ENCODE measurements at regions not wholly inside any gene's neighbourhood (a gene's known extent, or its start where the extent isn't known, plus 50 kb on each side); places are given as distances from the start of the nearest gene placed in this dataset.

DNA sequence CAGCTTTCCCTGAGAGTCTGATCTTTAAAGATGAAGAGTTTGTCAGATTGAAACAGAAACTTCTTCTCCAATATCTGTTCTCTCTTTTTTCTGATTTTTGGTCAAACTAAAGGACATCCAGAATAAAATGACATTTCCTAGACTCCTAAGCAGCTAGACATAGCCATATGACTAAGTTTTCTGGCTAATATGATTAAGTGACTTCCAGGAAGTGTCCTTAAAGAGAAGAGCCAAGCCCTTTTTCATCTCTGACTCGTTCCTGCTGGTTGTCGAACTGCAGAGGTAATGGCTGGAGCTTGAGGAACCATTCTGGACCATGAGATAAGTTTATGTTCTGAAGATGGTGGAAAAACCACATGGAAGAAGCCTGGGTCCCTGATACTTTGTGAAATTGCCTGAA lies 546.0 kb downstream of the BCOR start:
- no peak overlapping the region for H3K56ac ChIP-seq (ENCODE audit: insufficient read length, low read depth, low read length)
- Mint-ChIP-seq H3K27ac (no peak overlapping the region), H3K27me3 (ENCODE audit: low read depth) (peaks cover 7% of the 10 kb centered on the region), H3K9me3 (peaks cover 66 to 69% of the 10 kb centered on the region in 2 experiments), H3K4me1 (no peaks in the 10 kb centered on the region), H3K4me3 (no peak overlapping the region), H3K36me3 (ENCODE audit: insufficient read depth in 1 of 3, low read depth in 3 of 3) (peaks cover 2 to 14% (median 9%) of the 10 kb centered on the region in 3 experiments; a peak in 6 of 7 replicates)
- H4K20me1 ChIP-seq (ENCODE audit: control insufficient read depth, insufficient read depth, insufficient read length): no peaks in the 10 kb centered on the region
- no peak overlapping the region for H2AK5ac ChIP-seq (ENCODE audit: insufficient read length, low read length)
- H3K27me3 ChIP-seq (ENCODE audit: insufficient read depth, low read length): no peaks in the 10 kb centered on the region
- H3K23ac ChIP-seq (ENCODE audit: insufficient read length, low read depth, low read length): no peak overlapping the region
- H3K23me2 ChIP-seq (ENCODE audit: insufficient read length, low read depth, low read length, poor library complexity, severe bottlenecking): no peaks in the 10 kb centered on the region
- no peak overlapping the region for H4K5ac ChIP-seq (ENCODE audit: insufficient read length, low read depth, low read length)
- H3K9me3 ChIP-seq (ENCODE audit: control insufficient read depth, low read depth, low read length): no peaks in the 10 kb centered on the region
- no peak overlapping the region for H2BK12ac ChIP-seq (ENCODE audit: insufficient read length, low read depth, low read length)
- H3T11ph ChIP-seq (ENCODE audit: low read length): no peak overlapping the region
- no peaks in the 10 kb centered on the region for H3K79me1 ChIP-seq (ENCODE audit: insufficient read depth, low read depth, low read length, poor library complexity, severe bottlenecking)
- no peak overlapping the region for H2AFZ ChIP-seq (ENCODE audit: low read length)
- WGBS (ENCODE audit: extremely low coverage, insufficient read length, low lambda C conversion rate): no CpG with 5 or more reads among the region's 2 CpGs
- H3K79me2 ChIP-seq (ENCODE audit: insufficient read depth, low read length): no peaks in the 10 kb centered on the region
- H3K18ac ChIP-seq (ENCODE audit: insufficient read length, low read depth, low read length): no peak overlapping the region
- no peak overlapping the region for H3K4ac ChIP-seq (ENCODE audit: low read depth, low read length)
- H2BK120ac ChIP-seq (ENCODE audit: low read depth, low read length, poor library complexity, severe bottlenecking): no peak overlapping the region
- H2BK5ac ChIP-seq (ENCODE audit: insufficient read length, low read length): no peak overlapping the region
- no peak overlapping the region for H3K4me2 ChIP-seq (ENCODE audit: insufficient read depth, insufficient read length, low read length)
- H3K14ac ChIP-seq (ENCODE audit: insufficient read depth, low read length): no peak overlapping the region
- H2BK20ac ChIP-seq (ENCODE audit: low read depth, low read length, poor library complexity, severe bottlenecking): no peak overlapping the region
- H2BK15ac ChIP-seq (ENCODE audit: low read depth, low read length): no peak overlapping the region
- H3K4me1 ChIP-seq (ENCODE audit: insufficient read depth, low read length): no peaks in the 10 kb centered on the region
- no peak overlapping the region for H4K8ac ChIP-seq (replicated peaks; ENCODE audit: insufficient read length, low read depth, low read length)
- no peak overlapping the region for H3K27ac ChIP-seq (ENCODE audit: insufficient read length, low read depth, low read length)
- no peak overlapping the region for H4K91ac ChIP-seq (ENCODE audit: insufficient read length, low read depth, low read length)
- DNase-seq: no peak
- TF ChIP-seq, protein P1, sequence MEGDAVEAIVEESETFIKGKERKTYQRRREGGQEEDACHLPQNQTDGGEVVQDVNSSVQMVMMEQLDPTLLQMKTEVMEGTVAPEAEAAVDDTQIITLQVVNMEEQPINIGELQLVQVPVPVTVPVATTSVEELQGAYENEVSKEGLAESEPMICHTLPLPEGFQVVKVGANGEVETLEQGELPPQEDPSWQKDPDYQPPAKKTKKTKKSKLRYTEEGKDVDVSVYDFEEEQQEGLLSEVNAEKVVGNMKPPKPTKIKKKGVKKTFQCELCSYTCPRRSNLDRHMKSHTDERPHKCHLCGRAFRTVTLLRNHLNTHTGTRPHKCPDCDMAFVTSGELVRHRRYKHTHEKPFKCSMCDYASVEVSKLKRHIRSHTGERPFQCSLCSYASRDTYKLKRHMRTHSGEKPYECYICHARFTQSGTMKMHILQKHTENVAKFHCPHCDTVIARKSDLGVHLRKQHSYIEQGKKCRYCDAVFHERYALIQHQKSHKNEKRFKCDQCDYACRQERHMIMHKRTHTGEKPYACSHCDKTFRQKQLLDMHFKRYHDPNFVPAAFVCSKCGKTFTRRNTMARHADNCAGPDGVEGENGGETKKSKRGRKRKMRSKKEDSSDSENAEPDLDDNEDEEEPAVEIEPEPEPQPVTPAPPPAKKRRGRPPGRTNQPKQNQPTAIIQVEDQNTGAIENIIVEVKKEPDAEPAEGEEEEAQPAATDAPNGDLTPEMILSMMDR (conservative IDR thresholded peaks at IDR 0.05): no peak
- H3K9ac ChIP-seq (ENCODE audit: extremely low read depth, insufficient read length, low read length): no peak overlapping the region

All from H9 (cell line).